HS-5 (cell line): ENCODE measurements at regions not wholly inside any gene's neighbourhood (a gene's known extent, or its start where the extent isn't known, plus 50 kb on each side); places are given as distances from the start of the nearest gene placed in this dataset.

Source experiments
- DNase-seq: peaks from one replicate; pipeline ENCODE4 v3.0.0-alpha.2; 2012; ENCODE audit warnings: low read depth

DNA sequence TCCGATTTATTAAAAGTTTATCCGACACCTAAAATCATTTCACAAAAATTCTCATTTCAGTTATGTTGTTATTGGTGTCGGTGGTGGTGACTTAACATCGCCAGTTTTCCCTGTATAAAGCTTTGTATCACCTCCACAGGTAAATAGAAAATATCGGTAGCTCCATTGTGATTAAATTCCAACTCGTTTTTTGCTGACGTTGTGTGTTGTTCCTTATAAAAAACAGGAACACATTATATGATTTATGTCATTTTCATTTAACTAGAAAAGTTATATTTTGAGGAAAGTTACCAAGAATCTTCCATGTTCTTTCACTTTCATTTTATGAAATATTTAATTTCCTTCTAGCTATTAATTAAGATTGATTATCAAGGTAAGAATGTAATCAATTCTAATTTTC, 635.9 kb downstream of the CDH18 start:
- DNase-seq: no peak

DNA sequence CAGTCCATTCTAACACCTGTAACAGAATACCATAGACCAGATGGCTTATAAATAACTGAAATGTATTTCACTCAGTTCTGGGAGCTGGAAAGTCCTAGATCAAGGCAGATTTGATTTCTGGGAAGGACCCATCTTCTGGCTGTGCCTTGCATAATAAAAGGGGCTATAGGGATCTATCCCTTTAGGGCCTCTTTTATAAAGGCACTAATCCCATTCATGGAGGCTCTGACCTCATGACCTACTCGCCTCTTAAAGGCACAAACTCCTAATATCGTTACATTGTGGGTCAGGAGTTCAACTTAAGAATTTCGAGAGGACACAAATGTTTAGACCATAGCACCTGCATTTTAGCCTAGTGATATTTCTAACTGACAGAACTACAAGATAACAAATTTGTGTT, 619.0 kb downstream of the CDH18 start:
- no peak for DNase-seq

GRCh38 chr5:19369561-19369960, 618.4 kb downstream of the CDH18 start:
- DNase-seq: no peak

DNA sequence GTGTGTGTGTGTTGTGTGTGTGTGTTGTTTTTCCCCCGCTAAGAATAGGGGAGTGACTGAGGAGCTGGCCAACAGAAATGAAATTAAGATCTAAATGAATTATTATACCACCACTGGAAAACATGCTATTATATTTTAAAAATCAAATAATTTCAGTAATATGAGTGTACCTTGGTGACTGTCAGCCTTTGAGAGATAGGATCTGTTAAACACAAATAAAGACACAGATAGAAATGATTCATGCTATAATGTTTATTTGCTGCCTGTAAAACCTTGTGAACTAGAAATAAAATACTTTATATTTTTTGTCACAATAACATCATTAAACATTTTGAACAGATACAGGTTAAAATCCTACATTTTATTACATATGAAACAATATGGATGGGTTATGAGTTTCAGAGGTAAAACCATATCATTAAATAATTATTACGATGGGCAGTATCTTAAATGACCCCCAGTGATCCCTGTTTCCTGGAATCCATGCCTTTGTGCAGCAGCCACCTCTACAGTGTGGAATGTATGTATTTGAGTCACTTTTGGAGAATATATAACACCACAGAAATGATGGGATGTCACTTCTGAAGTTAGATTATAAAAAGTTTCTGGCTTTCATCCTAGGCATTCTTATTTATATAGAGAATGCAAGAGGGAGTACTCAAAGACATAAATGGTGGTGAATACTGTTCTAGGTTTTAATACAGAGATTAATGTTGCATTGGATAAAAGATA, 617.2 kb downstream of the CDH18 start:
- no peak for DNase-seq

DNA sequence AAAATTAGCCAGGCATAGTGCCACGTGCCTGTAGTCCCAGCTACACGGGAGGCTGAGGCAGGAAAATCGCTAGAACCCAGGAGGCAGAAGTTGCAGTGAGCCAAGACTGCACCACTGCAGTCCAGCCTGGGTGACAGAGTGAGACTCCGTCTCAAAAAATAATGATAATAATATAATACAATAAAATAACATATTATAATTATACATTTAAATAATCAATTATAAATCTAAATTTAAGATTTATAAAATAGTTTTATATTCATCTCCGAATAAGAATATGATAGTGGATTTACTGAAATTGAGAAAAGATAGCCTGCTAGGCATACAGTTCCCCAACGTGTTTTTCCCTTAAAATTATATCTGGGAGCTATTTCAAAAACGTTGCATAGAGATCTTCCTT, 599.6 kb downstream of the CDH18 start:
- DNase-seq: no peak

- no peak for DNase-seq
These were observed 587.0 kb downstream of the CDH18 start for GRCh38 chr5:19401032-19401431.

DNA sequence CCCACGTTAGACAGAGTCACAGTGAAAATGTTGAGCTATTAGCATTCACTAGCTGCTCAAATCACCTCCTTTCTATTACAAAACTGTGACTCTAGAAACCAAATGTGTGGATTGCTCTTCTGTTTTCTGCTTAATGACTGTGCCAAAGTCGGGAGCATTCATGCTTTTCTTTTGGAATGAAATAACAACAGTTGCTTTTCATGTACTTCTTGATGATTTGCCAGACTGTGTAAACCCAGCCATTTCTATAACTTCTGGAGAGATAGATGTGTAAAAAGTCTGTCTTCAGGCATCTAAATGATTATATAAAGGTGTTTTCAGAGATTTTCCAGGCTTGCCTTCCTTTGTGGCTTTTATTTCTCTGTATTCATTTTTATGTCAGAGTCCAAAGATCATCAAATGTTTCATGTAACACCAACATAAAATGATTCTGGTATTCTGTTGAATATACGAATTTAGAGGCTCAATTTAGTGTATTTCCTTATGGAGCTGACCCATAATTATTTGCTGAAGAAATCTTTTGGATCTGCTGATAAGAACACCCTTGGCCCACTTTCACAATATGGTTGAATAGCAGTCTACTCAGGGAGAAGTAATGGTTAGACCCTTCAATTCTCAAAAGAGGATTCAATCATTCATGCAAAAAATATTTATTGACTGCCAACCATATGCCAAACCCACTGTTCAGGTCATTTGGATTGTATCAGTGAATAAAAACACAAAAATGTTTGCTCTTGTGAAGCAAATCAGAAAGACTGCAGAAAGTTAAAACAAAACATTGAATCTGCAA, 581.2 kb downstream of the CDH18 start:
- no peak for DNase-seq

- DNase-seq: no peak
These were observed 579.9 kb downstream of the CDH18 start for GRCh38 chr5:19408149-19408548.

DNA sequence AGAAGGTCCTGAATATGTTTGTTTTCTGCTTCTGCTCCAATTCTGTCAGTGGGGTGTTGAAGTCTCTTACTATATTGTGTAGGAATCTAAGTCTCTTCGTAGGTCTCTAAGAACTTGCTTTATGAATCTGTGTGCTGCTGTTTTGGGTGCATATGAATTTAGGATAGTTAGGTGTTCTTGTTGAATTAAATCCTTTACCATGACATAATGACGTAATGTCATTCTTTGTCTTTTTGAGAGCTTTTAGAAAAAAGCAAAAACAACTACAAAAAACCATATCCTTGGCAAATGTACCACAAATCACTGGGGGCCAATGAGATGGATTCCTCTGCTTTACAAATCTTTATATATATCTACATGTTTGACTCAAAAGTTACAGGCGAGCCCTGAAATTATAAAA, 576.1 kb downstream of the CDH18 start:
- no peak for DNase-seq
